HEK293 (cell line): ENCODE measurements at regions not wholly inside any gene's neighbourhood (a gene's known extent, or its start where the extent isn't known, plus 50 kb on each side); places are given as distances from the start of the nearest gene placed in this dataset.

Experiments used
- CTCF ChIA-PET: fragments of 350-600 bp; formaldehyde crosslinking; extraction: SDS; loops from one replicate; lab custom pipeline; 2021; ENCODE audit warnings: antibody characterized with exemption; lab: Yijun Ruan, JAX
- POLR2A ChIA-PET: fragments of 300-600 bp; formaldehyde crosslinking; extraction: SDS; loops from one replicate; lab custom pipeline; 2020; ENCODE audit warnings: antibody characterized with exemption, inconsistent platforms; lab: Yijun Ruan, JAX
- H3K27ac ChIP-seq: fragments of 200-500 bp; sonication (Bioruptor generic); 2 replicates; pipeline ENCODE4 v1.5.1; 2014; ENCODE audit warnings: low read depth, low read length, control low read depth, inconsistent platforms; ENCODE audit errors: extremely low read depth
- H3K36me3 ChIP-seq, 2 experiments: fragments of 200-500 bp in 1 of 2; sonication (Bioruptor generic) in 1 of 2; 1 replicate in 1 of 2; 2 replicates in 1 of 2; pipeline ENCODE4 v1.5.1; 2014 to 2017; ENCODE audit warnings: inconsistent platforms in 2 of 2, low read length in 2 of 2; ENCODE audit not compliant: control insufficient read depth in 2 of 2, insufficient read depth in 1 of 2
- H3K4me1 ChIP-seq: fragments of 200-500 bp; sonication (Bioruptor generic); 2 replicates; pipeline ENCODE4 v1.5.1; 2014; ENCODE audit warnings: mild to moderate bottlenecking, low read length, inconsistent platforms; ENCODE audit not compliant: control insufficient read depth, insufficient read depth
- H3K4me3 ChIP-seq: 2 replicates; pipeline ENCODE4 v1.5.1; 2011; ENCODE audit warnings: low read depth, mild to moderate bottlenecking, control low read depth, low read length, moderate library complexity
- H3K9me3 ChIP-seq: fragments of 200-500 bp; sonication (Bioruptor generic); 2 replicates; pipeline ENCODE4 v1.5.1; 2014; ENCODE audit warnings: low read depth, low read length, inconsistent platforms; ENCODE audit not compliant: control insufficient read depth, insufficient read depth
- FEZF1 ChIP-seq: fragments of 450-650 bp; formaldehyde crosslinking; IDR thresholded peaks from 2 replicates; pipeline ENCODE4 v1.5.1; 2016; ENCODE audit warnings: missing biosample characterization, missing genetic modification characterization
- IKZF3 ChIP-seq: fragments of 450-650 bp; IDR thresholded peaks from 2 replicates; pipeline ENCODE4 v1.5.0; 2018; ENCODE audit warnings: missing biosample characterization, mild to moderate bottlenecking, missing genetic modification characterization, moderate library complexity
- OSR2 ChIP-seq: fragments of 450-650 bp; formaldehyde crosslinking; IDR thresholded peaks from 2 replicates; pipeline ENCODE4 v1.5.1; 2016; ENCODE audit warnings: missing biosample characterization, missing genetic modification characterization
- OVOL3 ChIP-seq: fragments of 450-650 bp; formaldehyde crosslinking; IDR thresholded peaks from 2 replicates; pipeline ENCODE4 v1.5.1; 2016; ENCODE audit warnings: missing biosample characterization, missing genetic modification characterization
- SCRT1 ChIP-seq: fragments of 450-650 bp; formaldehyde crosslinking; IDR thresholded peaks from 2 replicates; pipeline ENCODE4 v1.5.1; 2016; ENCODE audit warnings: missing biosample characterization, missing genetic modification characterization, borderline replicate concordance
- SETDB1 ChIP-seq: IDR thresholded peaks from one replicate; pipeline ENCODE4 v1.6.1; 2017; ENCODE audit warnings: mild to moderate bottlenecking, low read length, moderate library complexity, mixed read lengths; ENCODE audit not compliant: insufficient read length
- TCF7L2 ChIP-seq: IDR thresholded peaks from 2 replicates; pipeline ENCODE4 v1.6.1; 2011; ENCODE audit warnings: low read depth, mild to moderate bottlenecking, inconsistent platforms, low read length, moderate library complexity, borderline replicate concordance
- ZBTB21 ChIP-seq: fragments of 450-650 bp; formaldehyde crosslinking; IDR thresholded peaks from 2 replicates; pipeline ENCODE4 v1.5.1; 2017; ENCODE audit warnings: missing biosample characterization, missing genetic modification characterization
- ZBTB7A ChIP-seq: fragments of 450-650 bp; formaldehyde crosslinking; IDR thresholded peaks from 2 replicates; pipeline ENCODE4 v1.5.1; 2016; ENCODE audit warnings: low read depth, missing biosample characterization, missing genetic modification characterization
- ZEB2 ChIP-seq: fragments of 450-650 bp; formaldehyde crosslinking; IDR thresholded peaks from 2 replicates; pipeline ENCODE4 v1.5.1; 2016; ENCODE audit warnings: missing biosample characterization, missing genetic modification characterization
- ZFP69B ChIP-seq: fragments of 450-650 bp; formaldehyde crosslinking; IDR thresholded peaks from 2 replicates; pipeline ENCODE4 v1.5.1; 2016; ENCODE audit warnings: missing biosample characterization, missing genetic modification characterization
- ZIC2 ChIP-seq: fragments of 450-650 bp; formaldehyde crosslinking; IDR thresholded peaks from 2 replicates; pipeline ENCODE4 v1.5.1; 2016; ENCODE audit warnings: missing biosample characterization, missing genetic modification characterization
- ZNF24 ChIP-seq: fragments of 450-650 bp; formaldehyde crosslinking; IDR thresholded peaks from 2 replicates; pipeline ENCODE4 v1.5.1; 2016; ENCODE audit warnings: missing biosample characterization, missing genetic modification characterization
- ZNF302 ChIP-seq: fragments of 450-650 bp; formaldehyde crosslinking; IDR thresholded peaks from 2 replicates; pipeline ENCODE4 v1.5.1; 2016; ENCODE audit warnings: missing biosample characterization, missing genetic modification characterization, low read depth
- ZNF423 ChIP-seq: fragments of 450-650 bp; formaldehyde crosslinking; IDR thresholded peaks from 2 replicates; pipeline ENCODE4 v1.5.1; 2016; ENCODE audit warnings: missing biosample characterization, missing genetic modification characterization
- ZNF544 ChIP-seq: fragments of 450-650 bp; formaldehyde crosslinking; IDR thresholded peaks from 2 replicates; pipeline ENCODE4 v1.5.0; 2017; ENCODE audit warnings: missing biosample characterization, missing genetic modification characterization
- ZNF596 ChIP-seq: fragments of 450-650 bp; IDR thresholded peaks from 2 replicates; pipeline ENCODE4 v1.5.0; 2018; ENCODE audit warnings: missing biosample characterization, mild to moderate bottlenecking, missing genetic modification characterization, moderate library complexity
- ZNF626 ChIP-seq: fragments of 450-650 bp; sonication (Bioruptor Pico); formaldehyde crosslinking; IDR thresholded peaks from 2 replicates; pipeline ENCODE4 v1.5.1; 2018; ENCODE audit warnings: missing biosample characterization, missing genetic modification characterization, inconsistent platforms
- ZNF629 ChIP-seq: fragments of 450-650 bp; formaldehyde crosslinking; IDR thresholded peaks from 2 replicates; pipeline ENCODE4 v1.5.1; 2017; ENCODE audit warnings: missing biosample characterization, missing genetic modification characterization
- ZNF660 ChIP-seq: fragments of 450-650 bp; IDR thresholded peaks from 2 replicates; pipeline ENCODE4 v1.5.1; 2018; ENCODE audit warnings: missing biosample characterization, mild to moderate bottlenecking, missing genetic modification characterization
- ZNF704 ChIP-seq: fragments of 450-650 bp; formaldehyde crosslinking; IDR thresholded peaks from 2 replicates; pipeline ENCODE4 v1.5.1; 2016; ENCODE audit warnings: missing biosample characterization, missing genetic modification characterization
- ZNF791 ChIP-seq: fragments of 450-650 bp; formaldehyde crosslinking; IDR thresholded peaks from 2 replicates; pipeline ENCODE4 v1.5.1; 2016; ENCODE audit warnings: missing biosample characterization, missing genetic modification characterization
- ZSCAN4 ChIP-seq: fragments of 450-650 bp; formaldehyde crosslinking; IDR thresholded peaks from 2 replicates; pipeline ENCODE4 v1.5.1; 2017; ENCODE audit warnings: missing biosample characterization, missing genetic modification characterization
- TF ChIP-seq, protein P1 (sequence below): fragments of 450-650 bp; formaldehyde crosslinking; IDR thresholded peaks from 2 replicates; pipeline ENCODE4 v1.5.1; 2016; ENCODE audit warnings: missing biosample characterization, missing genetic modification characterization
- TF ChIP-seq, protein P2 (sequence below): fragments of 450-650 bp; formaldehyde crosslinking; IDR thresholded peaks from 2 replicates; pipeline ENCODE4 v1.5.1; 2016; ENCODE audit warnings: missing biosample characterization, missing genetic modification characterization
- TF ChIP-seq, protein P3 (sequence below): fragments of 450-650 bp; formaldehyde crosslinking; IDR thresholded peaks from 2 replicates; pipeline ENCODE4 v1.5.1; 2016; ENCODE audit warnings: missing biosample characterization, missing genetic modification characterization, low read depth
- TF ChIP-seq, protein P4 (sequence below): fragments of 450-650 bp; formaldehyde crosslinking; IDR thresholded peaks from 2 replicates; pipeline ENCODE4 v1.5.1; 2016; ENCODE audit warnings: missing biosample characterization, missing genetic modification characterization

- no peak overlapping the region for H3K27ac ChIP-seq
- H3K36me3 ChIP-seq, result no peaks in the 10 kb centered on the region
- ChIA-PET POLR2A (no interaction called here), CTCF (no interaction called here)
- H3K9me3 ChIP-seq, result no peaks in the 10 kb centered on the region
- H3K4me3 ChIP-seq, result no peak overlapping the region
- H3K4me1 ChIP-seq, result no peaks in the 10 kb centered on the region; the same call in 1 of the 2 replicates
- TF ChIP-seq OSR2 (tag by site-specific recombination) (peak; percentile 23; the same call in 1 of the 2 replicates), ZNF704 (no peak), ZNF24 (0 out of 2 replicates have a peak, but pooled peaks have one; percentile 33), ZEB2 (tag by site-specific recombination) (0 out of 2 replicates have a peak, but pooled peaks have one; percentile 26), ZNF626 (tag by site-specific recombination) (no peak), ZNF660 (tag by site-specific recombination) (0 out of 2 replicates have a peak, but pooled peaks have one; percentile 53), ZNF629 (tag by site-specific recombination) (peak; percentile 44; the same call in 1 of the 2 replicates), ZNF791 (tag by site-specific recombination) (no peak), TCF7L2 (no peak), ZSCAN4 (no peak), ZFP69B (tag by site-specific recombination) (no peak), ZBTB21 (tag by site-specific recombination) (0 out of 2 replicates have a peak, but pooled peaks have one; percentile 19)
- TF ChIP-seq, protein P1, sequence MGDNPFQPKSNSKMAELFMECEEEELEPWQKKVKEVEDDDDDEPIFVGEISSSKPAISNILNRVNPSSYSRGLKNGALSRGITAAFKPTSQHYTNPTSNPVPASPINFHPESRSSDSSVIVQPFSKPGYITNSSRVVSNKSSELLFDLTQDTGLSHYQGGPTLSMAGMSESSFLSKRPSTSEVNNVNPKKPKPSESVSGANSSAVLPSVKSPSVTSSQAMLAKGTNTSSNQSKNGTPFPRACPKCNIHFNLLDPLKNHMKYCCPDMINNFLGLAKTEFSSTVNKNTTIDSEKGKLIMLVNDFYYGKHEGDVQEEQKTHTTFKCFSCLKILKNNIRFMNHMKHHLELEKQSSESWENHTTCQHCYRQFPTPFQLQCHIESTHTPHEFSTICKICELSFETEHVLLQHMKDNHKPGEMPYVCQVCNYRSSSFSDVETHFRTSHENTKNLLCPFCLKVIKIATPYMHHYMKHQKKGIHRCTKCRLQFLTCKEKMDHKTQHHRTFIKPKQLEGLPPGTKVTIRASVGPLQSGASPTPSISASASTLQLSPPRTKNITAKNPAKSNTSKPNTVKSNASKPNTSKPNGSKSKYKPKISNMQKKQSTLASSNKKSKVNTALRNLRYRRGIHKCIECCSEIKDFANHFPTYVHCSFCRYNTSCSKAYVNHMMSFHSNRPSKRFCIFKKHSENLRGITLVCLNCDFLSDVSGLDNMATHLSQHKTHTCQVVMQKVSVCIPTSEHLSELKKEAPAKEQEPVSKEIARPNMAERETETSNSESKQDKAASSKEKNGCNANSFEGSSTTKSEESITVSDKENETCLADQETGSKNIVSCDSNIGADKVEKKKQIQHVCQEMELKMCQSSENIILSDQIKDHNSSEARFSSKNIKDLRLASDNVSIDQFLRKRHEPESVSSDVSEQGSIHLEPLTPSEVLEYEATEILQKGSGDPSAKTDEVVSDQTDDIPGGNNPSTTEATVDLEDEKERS (tag by site-specific recombination), result no peak
- TF ChIP-seq, protein P2, sequence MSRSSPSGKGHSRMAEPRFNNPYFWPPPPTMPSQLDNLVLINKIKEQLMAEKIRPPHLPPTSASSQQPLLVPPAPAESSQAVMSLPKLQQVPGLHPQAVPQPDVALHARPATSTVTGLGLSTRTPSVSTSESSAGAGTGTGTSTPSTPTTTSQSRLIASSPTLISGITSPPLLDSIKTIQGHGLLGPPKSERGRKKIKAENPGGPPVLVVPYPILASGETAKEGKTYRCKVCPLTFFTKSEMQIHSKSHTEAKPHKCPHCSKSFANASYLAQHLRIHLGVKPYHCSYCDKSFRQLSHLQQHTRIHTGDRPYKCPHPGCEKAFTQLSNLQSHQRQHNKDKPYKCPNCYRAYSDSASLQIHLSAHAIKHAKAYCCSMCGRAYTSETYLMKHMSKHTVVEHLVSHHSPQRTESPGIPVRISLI (tag by site-specific recombination), result no peak
- TF ChIP-seq, protein P3, sequence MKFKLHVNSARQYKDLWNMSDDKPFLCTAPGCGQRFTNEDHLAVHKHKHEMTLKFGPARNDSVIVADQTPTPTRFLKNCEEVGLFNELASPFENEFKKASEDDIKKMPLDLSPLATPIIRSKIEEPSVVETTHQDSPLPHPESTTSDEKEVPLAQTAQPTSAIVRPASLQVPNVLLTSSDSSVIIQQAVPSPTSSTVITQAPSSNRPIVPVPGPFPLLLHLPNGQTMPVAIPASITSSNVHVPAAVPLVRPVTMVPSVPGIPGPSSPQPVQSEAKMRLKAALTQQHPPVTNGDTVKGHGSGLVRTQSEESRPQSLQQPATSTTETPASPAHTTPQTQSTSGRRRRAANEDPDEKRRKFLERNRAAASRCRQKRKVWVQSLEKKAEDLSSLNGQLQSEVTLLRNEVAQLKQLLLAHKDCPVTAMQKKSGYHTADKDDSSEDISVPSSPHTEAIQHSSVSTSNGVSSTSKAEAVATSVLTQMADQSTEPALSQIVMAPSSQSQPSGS (tag by site-specific recombination), result peak; percentile 83
- TF ChIP-seq, all 188 proteins: peak for 7
These were observed 232.2 kb upstream of the SEMA6A start for GRCh38 chr5:116806836-116807235.

- POLR2A ChIA-PET, result no interaction called here
- no peak for TF ChIP-seq SCRT1 (tag by site-specific recombination)
- TF ChIP-seq ZBTB7A (tag by site-specific recombination), result no peak
- TF ChIP-seq ZIC2 (tag by site-specific recombination), result no peak
- TF ChIP-seq ZNF596 (tag by site-specific recombination), result no peak
- no peak for TF ChIP-seq ZFP69B (tag by site-specific recombination)
- TF ChIP-seq, protein P4, sequence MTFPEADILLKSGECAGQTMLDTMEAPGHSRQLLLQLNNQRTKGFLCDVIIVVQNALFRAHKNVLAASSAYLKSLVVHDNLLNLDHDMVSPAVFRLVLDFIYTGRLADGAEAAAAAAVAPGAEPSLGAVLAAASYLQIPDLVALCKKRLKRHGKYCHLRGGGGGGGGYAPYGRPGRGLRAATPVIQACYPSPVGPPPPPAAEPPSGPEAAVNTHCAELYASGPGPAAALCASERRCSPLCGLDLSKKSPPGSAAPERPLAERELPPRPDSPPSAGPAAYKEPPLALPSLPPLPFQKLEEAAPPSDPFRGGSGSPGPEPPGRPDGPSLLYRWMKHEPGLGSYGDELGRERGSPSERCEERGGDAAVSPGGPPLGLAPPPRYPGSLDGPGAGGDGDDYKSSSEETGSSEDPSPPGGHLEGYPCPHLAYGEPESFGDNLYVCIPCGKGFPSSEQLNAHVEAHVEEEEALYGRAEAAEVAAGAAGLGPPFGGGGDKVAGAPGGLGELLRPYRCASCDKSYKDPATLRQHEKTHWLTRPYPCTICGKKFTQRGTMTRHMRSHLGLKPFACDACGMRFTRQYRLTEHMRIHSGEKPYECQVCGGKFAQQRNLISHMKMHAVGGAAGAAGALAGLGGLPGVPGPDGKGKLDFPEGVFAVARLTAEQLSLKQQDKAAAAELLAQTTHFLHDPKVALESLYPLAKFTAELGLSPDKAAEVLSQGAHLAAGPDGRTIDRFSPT (tag by site-specific recombination), result no peak
- no peak for TF ChIP-seq IKZF3 (tag by site-specific recombination)
- TF ChIP-seq OSR2 (tag by site-specific recombination), result no peak
- no peak for TF ChIP-seq FEZF1
- no peak for TF ChIP-seq OVOL3 (tag by site-specific recombination)
- no peak for TF ChIP-seq SETDB1
- TF ChIP-seq ZNF302 (tag by site-specific recombination), result no peak
- no peak for TF ChIP-seq ZNF544
- no peak for TF ChIP-seq ZNF423 (tag by site-specific recombination)
These were observed 224.8 kb upstream of the SEMA6A start for GRCh38 chr5:116799401-116799800.

More at GRCh38 chr5:116799401-116799800, 224.8 kb upstream of the SEMA6A start:
- CTCF ChIA-PET, result no interaction called here
- H3K9me3 ChIP-seq, result no peaks in the 10 kb centered on the region
- no peaks in the 10 kb centered on the region for H3K4me1 ChIP-seq
- H3K4me3 ChIP-seq, result no peak overlapping the region
- no peaks in the 10 kb centered on the region for H3K36me3 ChIP-seq
- no peak overlapping the region for H3K27ac ChIP-seq
